CD4-positive, alpha-beta T cell treated with Interferon gamma for 1 hour (primary cell): ENCODE measurements at regions not wholly inside any gene's neighbourhood (a gene's known extent, or its start where the extent isn't known, plus 50 kb on each side); places are given as distances from the start of the nearest gene placed in this dataset.
"Not testable (repeated sequence)": the region's sequence is repeated elsewhere in the genome, so short reads cannot be mapped to it uniquely, and the experiment has no call there.

ENCODE experiments used
- DNase-seq: peaks from one replicate; pipeline ENCODE4 v3.0.0-alpha.2; 2020

- DNase-seq, result no peak
Measured at GRCh38 chr5:16987776-16988175, 51.7 kb upstream of the MYO10 start.

GRCh38 chr5:16990817-16991520, 54.9 kb upstream of the MYO10 start:
- DNase-seq, result not testable (repeated sequence)

GRCh38 chr5:16992006-16992405, 55.9 kb upstream of the MYO10 start:
- no peak for DNase-seq

- no peak for DNase-seq
Measured at GRCh38 chr5:16992444-16992843, 56.4 kb upstream of the MYO10 start.

GRCh38 chr5:16994565-16994964, 58.5 kb upstream of the MYO10 start:
- no peak for DNase-seq

GRCh38 chr5:16995372-16995771, 59.3 kb upstream of the MYO10 start:
- DNase-seq, result no peak

- DNase-seq, result no peak
Measured at GRCh38 chr5:17000291-17000939, 64.3 kb upstream of the MYO10 start.

- no peak for DNase-seq
Measured at GRCh38 chr5:17001428-17001827, 65.3 kb upstream of the MYO10 start.

GRCh38 chr5:17004441-17005106, 68.5 kb upstream of the MYO10 start:
- DNase-seq, result no peak

- no peak for DNase-seq
Measured at GRCh38 chr5:17005107-17005828, 69.2 kb upstream of the MYO10 start.

- DNase-seq, result no peak
Measured at GRCh38 chr5:17012289-17012688, 76.2 kb upstream of the MYO10 start.

GRCh38 chr5:17014686-17015085, 78.6 kb upstream of the MYO10 start:
- DNase-seq, result no peak

GRCh38 chr5:17018871-17019270, 82.8 kb upstream of the MYO10 start:
- no peak for DNase-seq

GRCh38 chr5:17019324-17019723, 83.2 kb upstream of the MYO10 start:
- no peak for DNase-seq

GRCh38 chr5:17020678-17021601, 84.9 kb upstream of the MYO10 start:
- DNase-seq, result no peak

GRCh38 chr5:17021602-17021932, 85.5 kb upstream of the MYO10 start:
- DNase-seq, result no peak

GRCh38 chr5:17022296-17022695, 86.2 kb upstream of the MYO10 start:
- DNase-seq, result no peak

GRCh38 chr5:17024686-17025180, 88.6 kb upstream of the MYO10 start:
- DNase-seq, result no peak

GRCh38 chr5:17031659-17032277, 95.7 kb upstream of the MYO10 start:
- not testable (repeated sequence) for DNase-seq

GRCh38 chr5:17032314-17032985, 96.4 kb upstream of the MYO10 start:
- DNase-seq, result not testable (repeated sequence)

GRCh38 chr5:17034992-17035391, 98.9 kb upstream of the MYO10 start:
- not testable (repeated sequence) for DNase-seq
